Colonic mucosa (tissue), 4 donors: ENCODE measurements at regions not wholly inside any gene's neighbourhood (a gene's known extent, or its start where the extent isn't known, plus 50 kb on each side); places are given as distances from the start of the nearest gene placed in this dataset.
"Not testable (repeated sequence)": the region's sequence is repeated elsewhere in the genome, so short reads cannot be mapped to it uniquely, and the experiment has no call there.

Experiments used
- DNase-seq: peaks from one replicate; pipeline ENCODE4 v3.0.0-alpha.2; 2020
- H3K27ac ChIP-seq: fragments of 200-600 bp; one replicate; pipeline ENCODE4 v1.8.0; 2021
- H3K27me3 ChIP-seq: fragments of 200-600 bp; one replicate; pipeline ENCODE4 v1.8.0; 2021
- H3K36me3 ChIP-seq: fragments of 200-600 bp; one replicate; pipeline ENCODE4 v1.8.0; 2021
- H3K4me1 ChIP-seq: fragments of 200-600 bp; one replicate; pipeline ENCODE4 v1.8.0; 2021; ENCODE audit warnings: mild to moderate bottlenecking
- H3K4me3 ChIP-seq: fragments of 200-600 bp; one replicate; pipeline ENCODE4 v1.8.0; 2021
- H3K9ac ChIP-seq, 2 donors: one replicate each; pipeline ENCODE4 v1.7.0; 2013; ENCODE audit warnings: control low read depth in 2 of 2, low read depth in 2 of 2, low read length in 2 of 2
- H3K9me3 ChIP-seq: fragments of 200-600 bp; one replicate; pipeline ENCODE4 v1.8.0; 2021
- CTCF ChIP-seq: fragments of 200-600 bp; IDR thresholded peaks from one replicate; pipeline ENCODE4 v1.8.0; 2022; ENCODE audit warnings: antibody characterized with exemption, mild to moderate bottlenecking
- intact Hi-C: fragments of 100-400 bp; cut with DNase I; formaldehyde crosslinking; loops from one replicate; pipeline ENCODE4 v1.14.1; 2022
- donor health status: healthy.
- donor health status: DM: no; HTN: no; CAD: no.
- donor health status: DM: no; HTN: no; CAD: no.

GRCh38 chr7:114151777-114152176, 233.0 kb upstream of the PPP1R3A start:
- Histone ChIP-seq H3K4me3 (no peak overlapping the region), H3K9ac (no peak overlapping the region), H3K27ac (no peak overlapping the region), H3K27me3 (no peaks in the 10 kb centered on the region), H3K9me3 (no peaks in the 10 kb centered on the region), H3K4me1 (no peaks in the 10 kb centered on the region), H3K36me3 (no peaks in the 10 kb centered on the region)
- DNase-seq = no peak
- intact Hi-C loops = no loop called here
- TF ChIP-seq CTCF = no peak

GRCh38 chr7:114150689-114151088, 231.9 kb upstream of the PPP1R3A start:
- Histone ChIP-seq H3K4me1 (no peaks in the 10 kb centered on the region), H3K4me3 (no peak overlapping the region), H3K27ac (no peak overlapping the region), H3K36me3 (no peaks in the 10 kb centered on the region), H3K9ac (no peak overlapping the region), H3K27me3 (no peaks in the 10 kb centered on the region), H3K9me3 (no peaks in the 10 kb centered on the region)
- intact Hi-C loops = no loop called here
- no peak for DNase-seq
- TF ChIP-seq CTCF = no peak

GRCh38 chr7:114148779-114149178, 230.0 kb upstream of the PPP1R3A start:
- Histone ChIP-seq H3K4me1 (no peaks in the 10 kb centered on the region), H3K4me3 (no peak overlapping the region), H3K27me3 (no peaks in the 10 kb centered on the region), H3K9me3 (no peaks in the 10 kb centered on the region), H3K36me3 (no peaks in the 10 kb centered on the region), H3K27ac (no peak overlapping the region), H3K9ac (no peak overlapping the region)
- intact Hi-C loops = no loop called here
- no peak for TF ChIP-seq CTCF
- DNase-seq = no peak

- no peak for TF ChIP-seq CTCF
- H3K9ac ChIP-seq = no peak overlapping the region
- no peak for DNase-seq
- H3K9me3 ChIP-seq = no peaks in the 10 kb centered on the region
- no peak overlapping the region for H3K4me3 ChIP-seq
- no peaks in the 10 kb centered on the region for H3K36me3 ChIP-seq
- no peak overlapping the region for H3K27ac ChIP-seq
- no peaks in the 10 kb centered on the region for H3K27me3 ChIP-seq
- no peaks in the 10 kb centered on the region for H3K4me1 ChIP-seq
- intact Hi-C loops = no loop called here
Measured at GRCh38 chr7:114141415-114141814, 222.6 kb upstream of the PPP1R3A start.

- TF ChIP-seq CTCF = no peak
- Histone ChIP-seq H3K36me3 (no peaks in the 10 kb centered on the region), H3K4me3 (no peak overlapping the region), H3K4me1 (no peaks in the 10 kb centered on the region), H3K9me3 (no peaks in the 10 kb centered on the region), H3K27me3 (no peaks in the 10 kb centered on the region), H3K9ac (no peak overlapping the region), H3K27ac (no peak overlapping the region)
- no peak for DNase-seq
- intact Hi-C loops = no loop called here
Measured at GRCh38 chr7:114140561-114140960, 221.8 kb upstream of the PPP1R3A start.

GRCh38 chr7:114139690-114140089, 220.9 kb upstream of the PPP1R3A start:
- H3K27ac ChIP-seq = not testable (repeated sequence)

More at GRCh38 chr7:114139690-114140089, 220.9 kb upstream of the PPP1R3A start:
- H3K9ac ChIP-seq, DNase-seq, H3K9me3 ChIP-seq, H3K4me1 ChIP-seq, intact Hi-C loops, H3K36me3 ChIP-seq, H3K27me3 ChIP-seq, H3K4me3 ChIP-seq: not testable (repeated sequence)
